Medulla oblongata (tissue), 1 donor: ENCODE measurements at regions not wholly inside any gene's neighbourhood (a gene's known extent, or its start where the extent isn't known, plus 50 kb on each side); places are given as distances from the start of the nearest gene placed in this dataset.
A peak's percentile ranks its signal among the peaks of the same experiment; 100 is the strongest.
"Not testable (repeated sequence)": the region's sequence is repeated elsewhere in the genome, so short reads cannot be mapped to it uniquely, and the experiment has no call there.

Experiments used
- DNase-seq: peaks from one replicate; pipeline ENCODE4 v3.0.0-alpha.2; 2015; ENCODE audit errors: extremely low spot score

DNA sequence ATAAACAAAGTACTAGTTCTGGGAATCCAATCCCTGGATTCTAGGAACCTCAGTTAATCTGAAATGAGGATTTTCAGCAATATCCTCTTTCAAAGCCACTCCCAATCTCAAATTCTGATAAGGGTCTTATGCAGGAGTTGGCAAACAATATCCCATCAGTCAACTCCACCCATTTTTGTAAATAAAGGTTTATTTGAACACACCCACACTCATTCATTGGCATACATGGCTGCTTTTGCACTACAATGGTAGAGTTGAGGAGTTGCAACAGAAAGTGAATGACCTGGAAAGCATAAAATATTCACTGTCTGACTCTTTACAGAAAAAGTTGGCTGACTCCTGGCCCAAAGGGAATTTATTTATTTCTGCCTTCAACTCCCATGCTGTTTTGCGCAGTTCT is 157.7 kb upstream of the CDH11 start:
- no peak for DNase-seq

DNA sequence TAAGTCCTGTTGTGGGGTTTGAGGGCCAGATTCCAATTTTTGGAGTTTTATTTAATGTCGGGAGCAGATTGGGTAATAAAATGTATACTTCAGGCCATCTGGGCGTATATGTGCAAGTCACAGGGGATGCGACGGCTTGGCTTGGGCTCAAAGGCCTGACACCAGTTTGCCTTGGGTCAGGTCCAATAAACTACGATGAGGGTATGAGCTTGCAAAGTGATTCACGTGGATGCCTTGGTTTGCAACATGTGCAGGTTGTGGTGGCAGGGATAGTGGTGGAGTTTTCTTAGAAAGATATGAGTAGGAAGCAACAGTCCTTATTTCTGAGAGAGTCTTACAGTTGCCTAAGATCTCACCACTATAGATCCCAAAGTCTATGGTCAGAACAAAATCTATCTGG is 157.0 kb upstream of the CDH11 start:
- no peak for DNase-seq

DNA sequence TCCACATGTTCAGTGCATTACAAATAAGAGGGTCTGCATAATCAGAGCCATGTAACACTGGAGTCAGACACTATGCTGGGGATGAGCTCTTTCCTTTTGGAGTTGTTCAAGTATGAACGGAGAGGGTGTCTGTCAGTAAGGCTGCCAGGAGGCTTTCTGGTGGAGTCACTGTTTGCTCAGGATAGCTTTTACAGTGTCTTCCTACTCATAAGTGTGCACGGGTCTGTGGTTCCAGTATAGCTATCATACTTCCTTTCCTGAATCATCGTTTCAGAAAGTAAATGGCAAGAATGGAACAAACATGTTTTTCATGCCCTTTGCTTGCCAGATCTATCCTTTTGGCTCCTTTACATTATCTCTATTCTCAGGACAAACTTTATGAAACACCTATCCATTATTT is 152.7 kb upstream of the CDH11 start:
- no peak for DNase-seq

DNA sequence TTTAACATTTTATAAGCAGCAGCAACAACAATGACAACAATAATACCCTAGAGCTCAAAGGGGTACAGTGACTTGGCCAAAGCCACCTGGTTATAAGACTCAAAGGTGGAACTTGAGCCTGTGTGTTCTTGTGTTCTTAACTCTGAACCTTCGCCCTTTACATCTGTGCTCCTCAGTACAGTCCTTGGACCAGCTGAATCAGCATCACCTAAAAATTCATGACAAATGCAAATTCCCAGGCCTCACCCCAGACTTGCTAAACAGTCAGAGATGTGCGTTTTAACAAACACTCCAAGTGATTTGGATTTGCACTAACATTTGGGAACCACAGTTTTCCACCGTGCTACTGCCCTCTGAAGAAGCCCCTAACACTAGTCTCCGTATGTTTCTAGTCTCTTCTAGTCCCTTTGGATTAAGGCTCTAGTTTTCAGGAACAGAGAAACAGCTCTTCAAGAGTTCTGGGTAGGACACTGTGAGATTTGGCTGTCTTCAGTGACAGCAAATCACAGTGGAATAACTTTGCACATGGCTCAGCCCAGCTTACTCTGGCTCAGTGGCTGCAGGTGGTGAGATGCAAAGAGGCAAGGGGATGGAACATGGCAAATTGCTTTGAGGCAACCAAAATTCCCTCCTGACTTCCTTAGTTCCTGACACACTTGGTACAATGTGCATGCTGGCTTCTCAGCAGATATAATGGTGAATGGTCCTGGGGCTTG is 151.0 kb upstream of the CDH11 start:
- no peak for DNase-seq

DNA sequence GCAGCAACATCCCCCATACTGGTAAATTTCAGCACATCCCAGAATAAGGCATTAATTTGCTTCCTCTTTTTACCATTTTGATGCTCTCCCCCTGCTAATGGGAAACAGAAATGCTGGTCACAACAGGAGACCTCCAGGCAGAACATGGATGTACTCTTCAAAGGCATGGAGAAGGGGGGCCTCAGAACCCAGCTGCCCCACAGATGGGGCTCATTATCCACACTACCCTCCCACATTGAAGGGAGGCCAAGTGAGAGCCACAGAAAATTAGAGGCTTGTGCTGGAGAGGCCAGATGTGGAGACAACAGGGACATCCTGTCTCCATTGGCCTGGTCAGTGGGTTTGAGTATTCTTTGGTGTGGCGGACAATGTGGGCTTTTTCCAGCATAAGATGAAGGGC is 150.1 kb upstream of the CDH11 start:
- DNase-seq: no peak

DNA sequence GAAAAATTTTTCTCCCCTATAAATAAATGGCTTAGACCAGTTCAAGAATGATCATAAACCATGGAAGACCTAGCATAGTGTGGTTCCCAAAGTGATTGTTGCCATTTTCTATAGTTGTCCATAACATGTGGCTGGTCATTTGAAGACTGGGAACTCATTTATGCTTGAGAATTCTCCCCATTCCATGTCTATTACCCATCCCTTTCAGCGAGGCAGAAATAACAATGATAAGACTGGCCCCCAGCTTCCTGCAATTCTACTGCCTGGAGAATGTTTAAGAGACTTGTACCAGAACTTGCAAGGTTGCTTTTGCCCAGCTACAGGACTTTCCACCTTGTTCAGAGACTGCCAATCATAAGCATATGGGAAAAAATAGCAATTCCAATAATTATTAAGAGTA is 146.5 kb upstream of the CDH11 start:
- no peak for DNase-seq

DNA sequence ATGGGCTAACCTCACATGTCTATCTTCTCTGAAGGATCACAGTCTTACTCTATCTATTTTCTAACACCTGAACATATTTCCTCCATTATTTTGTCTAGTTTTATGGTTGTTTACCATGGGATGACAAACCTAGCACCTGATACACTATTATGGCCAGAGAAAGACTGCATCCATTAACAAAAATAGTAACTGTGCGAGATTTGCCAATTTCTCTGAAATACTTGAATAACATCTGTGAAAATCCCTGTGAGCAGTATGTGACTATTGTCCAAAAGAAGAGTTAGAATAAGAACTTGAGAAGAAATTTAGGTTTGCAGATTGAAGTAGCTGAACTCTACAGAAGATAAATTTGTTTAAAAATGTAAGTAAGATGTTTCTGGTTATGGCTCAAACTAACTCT is 142.0 kb upstream of the CDH11 start:
- no peak for DNase-seq

DNA sequence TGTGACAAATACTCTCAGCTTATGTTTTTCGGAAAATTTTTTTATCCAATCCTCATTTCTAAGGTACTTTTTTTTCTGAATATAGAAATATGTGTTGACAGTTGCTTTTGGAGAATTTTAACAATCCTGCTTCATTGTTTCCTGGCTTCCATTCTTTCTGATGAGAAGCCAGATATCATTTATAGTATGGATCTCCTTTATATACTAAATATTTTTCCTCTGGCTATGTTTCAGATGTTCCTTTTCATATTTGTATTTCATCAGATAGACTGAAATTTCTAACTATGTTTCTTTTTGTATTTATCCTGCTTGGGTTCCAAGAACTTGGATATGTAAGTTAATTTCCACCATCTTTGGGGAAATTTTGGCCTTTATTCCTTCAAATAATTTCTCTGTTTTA is 138.9 kb upstream of the CDH11 start:
- DNase-seq: no peak

DNA sequence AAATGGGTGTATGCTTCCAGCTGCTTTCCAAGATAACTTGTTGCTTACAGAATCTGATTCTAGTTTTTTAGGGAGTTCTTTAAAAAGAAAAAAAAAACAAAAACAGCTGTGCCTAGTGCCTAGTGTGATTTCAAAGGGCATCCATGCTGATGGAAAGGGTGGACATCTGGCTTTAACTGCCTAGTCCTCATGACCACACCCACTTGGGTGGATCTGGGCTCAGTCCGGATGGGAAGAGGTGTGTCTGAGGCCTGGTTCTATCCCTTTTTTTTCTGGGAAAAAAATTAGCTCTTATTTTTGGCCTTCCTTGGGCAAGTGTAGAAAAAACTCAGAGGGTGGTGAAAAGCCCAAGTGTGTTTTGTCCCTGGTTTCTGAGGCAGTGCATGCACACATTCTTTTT is 132.3 kb upstream of the CDH11 start:
- DNase-seq: no peak

DNA sequence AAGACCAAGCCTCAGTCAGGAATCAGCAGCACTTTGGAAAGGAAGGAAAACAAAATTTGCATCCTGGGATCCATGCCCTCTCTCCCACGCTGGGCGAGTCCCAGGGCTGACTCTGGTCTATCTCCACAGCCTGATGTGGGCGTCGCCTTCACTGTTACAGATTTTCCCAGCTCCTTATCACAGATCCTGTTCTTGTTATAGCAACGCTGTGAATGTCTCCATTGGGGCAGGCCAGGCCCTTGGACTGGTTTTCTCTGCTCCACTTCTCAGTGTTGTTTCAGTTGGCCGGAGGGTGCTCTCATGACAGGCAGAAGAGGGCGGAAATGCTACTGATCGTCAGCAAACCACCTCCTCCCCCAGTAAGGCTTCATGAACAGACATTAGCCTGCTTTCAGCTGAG is 127.9 kb upstream of the CDH11 start:
- peak; percentile 12 for DNase-seq

DNA sequence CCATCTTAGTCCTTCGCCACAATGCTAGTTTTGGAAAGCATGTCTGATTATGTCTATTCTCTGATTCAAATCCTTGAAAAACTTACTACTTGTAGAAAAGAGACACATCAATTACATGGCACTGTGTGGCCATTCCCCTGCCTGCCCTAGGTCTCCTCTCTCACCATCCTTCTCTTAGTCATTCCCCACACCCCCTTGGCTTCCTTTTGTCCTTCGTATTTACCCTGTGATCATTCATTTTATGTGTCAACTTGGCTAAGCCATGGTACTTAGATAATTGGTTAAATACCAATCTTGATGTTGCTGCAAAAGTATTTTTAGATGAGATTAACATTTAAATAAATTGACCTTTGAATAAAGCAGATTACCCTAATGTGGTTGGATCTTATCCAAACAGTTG is 122.9 kb upstream of the CDH11 start:
- DNase-seq: no peak

DNA sequence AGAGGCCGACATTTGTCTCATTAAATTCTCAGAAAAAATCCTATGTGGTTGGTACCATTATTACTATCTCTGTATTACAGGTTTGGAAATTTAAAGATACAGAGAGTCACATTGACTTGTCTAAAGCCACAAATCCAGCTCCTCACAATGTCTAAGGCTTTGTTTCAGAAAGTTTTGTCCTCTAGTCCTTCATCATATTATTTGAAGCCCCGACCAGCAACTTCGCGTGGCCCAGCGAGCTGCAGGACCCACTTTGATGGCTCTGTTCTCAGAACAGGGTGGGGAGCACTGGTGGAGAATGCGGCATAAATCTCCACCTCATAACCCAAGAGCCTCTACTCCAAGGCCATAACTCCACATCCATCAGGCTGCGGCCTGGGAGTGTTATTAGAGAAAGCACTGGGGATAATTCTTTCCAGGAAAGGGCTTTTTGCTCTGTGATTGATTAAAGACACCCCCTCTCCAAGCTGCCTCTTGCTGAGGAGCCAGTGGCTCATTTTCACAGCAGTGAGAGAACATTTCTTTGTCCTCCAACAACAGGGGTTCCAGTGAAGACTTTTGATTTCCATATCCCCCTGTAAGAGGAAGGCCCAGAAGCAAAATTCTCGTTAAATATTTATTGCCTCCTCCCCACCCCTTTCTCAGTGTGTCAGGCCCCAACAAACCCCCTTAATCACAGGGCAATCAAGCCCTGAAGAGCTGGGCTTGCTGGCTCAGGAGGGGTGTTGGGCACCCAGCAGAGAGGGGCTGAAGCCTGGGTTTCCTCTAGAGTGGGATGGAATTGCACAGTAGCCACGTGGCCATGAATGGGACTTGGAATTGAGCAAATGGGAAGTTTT is 113.7 kb upstream of the CDH11 start:
- DNase-seq: no peak

DNA sequence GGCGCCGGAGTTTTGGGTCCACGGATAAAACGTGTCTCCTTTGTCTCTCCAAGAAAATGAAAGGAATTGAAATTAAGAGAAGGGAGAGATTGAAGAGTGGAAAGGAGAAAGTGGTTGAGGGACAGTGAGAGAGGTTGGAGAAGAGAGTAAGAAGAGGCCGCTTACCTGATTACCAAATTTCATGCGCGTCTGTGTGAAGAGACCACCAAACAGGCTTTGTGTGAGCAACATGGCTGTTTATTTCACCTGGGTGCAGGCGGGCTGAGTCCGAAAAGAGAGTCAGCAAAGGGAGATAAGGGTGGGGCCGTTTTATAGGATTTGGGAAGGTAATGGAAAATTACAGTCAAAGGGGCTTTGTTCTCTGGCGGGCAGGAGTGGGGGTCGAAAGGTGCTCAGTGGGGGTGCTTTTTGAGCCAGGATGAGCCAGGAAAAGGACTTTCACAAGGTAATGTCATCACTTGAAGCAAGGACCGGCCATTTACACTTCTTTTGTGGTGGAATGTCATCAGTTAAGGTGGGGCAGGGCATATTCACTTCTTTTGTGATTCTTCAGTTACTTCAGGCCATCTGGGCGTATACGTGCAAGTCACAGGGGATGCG is 113.0 kb upstream of the CDH11 start:
- DNase-seq: not testable (repeated sequence)

DNA sequence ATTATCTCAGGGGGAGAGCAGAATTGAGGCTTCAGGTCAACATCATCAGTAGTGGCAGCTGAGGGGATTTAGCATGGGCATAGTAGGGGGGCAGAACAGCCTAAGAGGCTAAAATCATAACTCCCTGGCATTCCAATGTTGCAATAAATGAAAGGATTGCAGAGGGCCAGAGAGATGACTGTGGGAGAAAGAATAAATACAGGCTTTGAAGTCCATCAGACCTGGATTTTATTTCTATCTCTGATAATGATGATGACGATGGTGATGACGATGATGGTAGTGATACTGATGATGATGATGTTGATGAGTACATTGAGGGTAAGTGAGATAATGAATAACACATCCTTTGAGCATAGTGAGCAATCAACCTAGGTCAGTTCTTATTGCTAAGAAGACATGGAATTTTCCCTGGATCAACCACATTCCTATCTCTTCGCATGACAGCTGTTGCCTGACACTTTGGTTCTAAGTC is 107.4 kb upstream of the CDH11 start:
- no peak for DNase-seq

DNA sequence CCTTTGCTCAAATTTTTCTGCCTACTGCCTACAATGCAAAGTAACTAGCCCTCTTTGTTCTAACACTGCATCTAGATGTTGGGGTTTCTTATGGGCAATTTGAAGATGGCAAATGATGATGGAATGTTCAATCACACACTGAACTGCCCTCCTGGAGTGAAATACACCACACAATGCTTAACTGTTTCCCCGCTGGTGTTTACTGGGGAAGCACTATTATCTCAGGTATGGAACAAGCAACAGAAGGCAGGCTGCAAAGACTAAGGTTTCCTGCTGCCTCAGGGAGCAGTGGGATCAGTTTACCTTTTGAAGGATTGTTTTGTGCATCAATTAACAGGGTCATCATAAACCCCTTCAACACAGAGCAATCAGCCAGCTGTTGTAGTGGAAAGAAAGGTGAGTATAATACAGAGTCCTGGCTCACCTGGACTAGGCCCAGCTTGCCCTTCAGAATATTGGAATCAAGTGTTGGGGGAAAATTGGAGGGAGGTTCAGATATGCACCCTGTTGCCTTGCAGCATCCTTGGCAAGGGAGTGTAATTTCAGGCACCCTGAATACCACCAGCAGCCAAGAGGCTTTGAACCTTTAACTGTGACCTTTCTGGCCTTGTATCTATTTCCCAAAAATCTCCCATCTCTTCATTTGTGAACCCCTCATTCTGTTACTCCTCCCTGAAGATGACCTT is 105.4 kb upstream of the CDH11 start:
- DNase-seq: no peak

DNA sequence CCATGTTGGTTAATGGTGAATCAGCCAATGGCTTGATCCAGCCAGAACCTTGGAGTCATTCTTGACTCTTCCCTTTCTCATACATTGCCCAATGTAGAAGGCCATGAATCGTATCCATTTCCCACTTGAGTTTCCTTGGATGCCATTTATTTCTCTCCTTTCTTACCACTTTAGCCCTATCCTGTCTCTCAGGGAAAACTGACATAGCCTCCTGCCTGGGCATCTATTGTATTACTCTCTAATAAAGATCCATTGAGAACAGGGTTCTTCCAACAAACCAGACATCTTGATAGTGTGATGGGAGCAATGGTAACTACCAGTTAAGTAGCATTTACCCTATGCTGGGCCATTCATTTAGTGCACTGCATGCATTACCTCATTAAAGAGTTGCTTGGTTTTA is 104.2 kb upstream of the CDH11 start:
- DNase-seq: no peak

DNA sequence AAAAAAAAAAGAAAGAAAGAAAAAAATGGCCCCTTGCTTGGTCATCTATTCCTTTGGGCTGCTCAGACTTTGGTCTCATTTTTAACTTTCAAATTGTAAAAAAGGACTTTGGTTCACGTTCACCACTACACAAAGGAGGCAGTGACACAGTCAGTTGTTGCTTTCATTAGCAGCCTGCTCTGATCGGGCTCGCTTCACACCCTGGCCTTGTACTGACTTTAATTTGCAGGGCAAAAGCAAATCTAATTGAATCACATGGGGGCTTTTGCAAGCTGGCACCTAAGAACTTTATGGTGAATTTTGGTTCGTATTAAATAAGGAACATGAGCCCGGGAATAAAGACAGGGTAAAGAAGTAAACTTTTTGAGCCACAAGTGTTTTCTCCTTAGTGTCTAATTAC is 103.6 kb upstream of the CDH11 start:
- no peak for DNase-seq

DNA sequence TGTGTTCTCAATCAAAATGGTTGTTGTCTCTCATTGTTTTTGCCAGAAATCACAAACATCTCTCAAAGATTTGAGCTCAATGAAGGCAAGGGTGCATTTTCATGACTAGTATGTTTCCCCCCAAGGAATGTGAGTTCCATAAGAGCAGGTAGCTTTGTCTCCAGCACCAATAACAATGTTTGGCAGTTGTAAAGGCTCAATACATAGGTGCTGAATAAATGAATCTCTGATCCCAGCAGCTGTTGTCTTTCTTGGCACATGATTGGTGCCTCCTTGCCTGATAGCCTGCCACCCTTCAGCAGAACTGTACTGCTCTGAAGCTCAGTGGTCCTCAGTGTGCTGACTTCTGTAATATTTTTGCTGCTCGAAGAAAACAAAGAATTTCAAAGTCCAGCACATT is 103.1 kb upstream of the CDH11 start:
- no peak for DNase-seq

DNA sequence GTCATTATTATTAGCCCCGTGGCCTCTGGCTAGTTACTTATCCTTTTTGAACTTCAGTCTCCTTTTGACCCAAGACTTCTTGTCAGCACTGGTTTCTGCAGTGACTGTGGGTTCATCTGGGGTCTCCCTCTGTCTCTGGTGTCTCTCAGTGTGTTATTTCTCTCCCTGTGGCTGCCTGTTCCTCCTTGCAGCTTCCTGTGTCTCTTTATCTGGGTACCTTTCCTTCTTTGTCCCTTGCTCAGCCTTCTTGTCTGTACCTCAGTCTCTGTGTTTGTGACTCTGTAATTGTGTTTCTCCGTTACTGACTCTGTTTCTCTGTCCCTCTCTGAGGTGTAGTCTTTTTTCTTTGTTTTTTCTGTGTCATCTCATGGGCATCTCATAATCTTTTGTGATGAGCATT is 102.6 kb upstream of the CDH11 start:
- DNase-seq: no peak

DNA sequence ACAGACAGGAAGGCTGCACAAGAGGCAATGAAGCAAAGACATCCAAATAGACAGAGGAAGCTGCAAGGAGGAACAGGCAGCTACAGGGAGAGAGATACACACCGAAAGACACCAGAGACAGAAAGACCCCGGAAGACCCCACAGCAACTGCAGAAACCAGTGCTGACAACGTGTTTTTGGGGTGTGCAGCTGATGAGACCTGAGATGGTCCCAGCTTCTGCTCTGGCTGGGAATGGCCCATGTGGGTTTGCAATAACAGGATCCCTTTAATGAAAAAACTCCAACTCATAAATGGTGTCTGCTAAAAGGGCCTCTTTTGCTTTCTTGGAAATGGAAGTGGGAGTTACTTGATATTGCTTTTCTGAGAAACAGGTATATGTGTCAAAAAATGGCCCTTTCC is 101.5 kb upstream of the CDH11 start:
- DNase-seq: no peak

DNA sequence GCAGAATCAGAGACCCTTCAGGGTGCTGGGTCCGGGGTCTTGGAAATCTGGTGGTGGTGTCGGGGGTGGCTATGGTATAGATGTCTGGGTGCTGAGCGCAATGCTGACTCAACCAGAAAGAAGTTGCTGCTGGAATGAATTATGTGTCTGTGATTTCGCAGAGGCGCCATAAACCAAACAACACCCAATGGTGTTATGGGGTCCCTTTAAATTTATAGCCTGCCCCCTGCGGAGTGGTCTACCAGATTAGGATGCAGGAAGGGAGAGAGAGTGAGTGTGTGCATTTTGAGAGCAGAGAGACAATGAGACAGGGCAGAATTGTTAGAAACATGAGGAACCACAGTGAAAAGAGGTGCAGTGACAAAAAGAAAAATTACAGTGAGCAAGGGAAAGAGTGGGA is 100.7 kb upstream of the CDH11 start:
- DNase-seq: no peak

DNA sequence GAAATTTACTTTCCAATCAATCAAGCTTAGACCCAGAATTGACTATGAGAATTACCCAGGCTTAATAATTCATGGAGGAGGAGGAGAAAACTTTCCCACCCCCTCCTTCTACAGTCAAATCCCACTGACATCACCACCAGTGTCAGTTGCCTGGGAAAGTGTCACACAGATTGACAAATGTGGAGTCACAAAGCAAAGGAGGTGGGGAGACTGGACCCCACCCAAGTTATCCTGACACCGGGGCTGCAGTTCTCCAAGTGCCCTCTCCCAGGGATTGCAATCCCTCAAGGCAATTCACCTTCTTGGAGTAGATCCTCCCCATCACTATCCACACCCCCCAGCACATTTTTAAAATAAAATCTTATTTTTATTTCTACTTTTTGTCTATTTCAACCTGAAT is 100.2 kb upstream of the CDH11 start:
- no peak for DNase-seq
